HUES6 (cell line): ENCODE measurements at regions not wholly inside any gene's neighbourhood (a gene's known extent, or its start where the extent isn't known, plus 50 kb on each side); places are given as distances from the start of the nearest gene placed in this dataset.

Experiments
- H3K27ac ChIP-seq: 2 replicates; pipeline ENCODE4 v1.7.0; 2013; ENCODE audit warnings: low read depth, mild to moderate bottlenecking, low read length, inconsistent platforms
- H3K27me3 ChIP-seq: 2 replicates; pipeline ENCODE4 v1.6.1; 2013; ENCODE audit warnings: low read length; ENCODE audit not compliant: control insufficient read depth, insufficient read depth
- H3K36me3 ChIP-seq: 2 replicates; pipeline ENCODE4 v1.6.1; 2013; ENCODE audit warnings: low read length; ENCODE audit not compliant: control insufficient read depth, insufficient read depth
- H3K4me1 ChIP-seq: 2 replicates; pipeline ENCODE4 v1.6.1; 2013; ENCODE audit warnings: low read length; ENCODE audit not compliant: control insufficient read depth, insufficient read depth
- H3K4me3 ChIP-seq: 2 replicates; pipeline ENCODE4 v1.5.1; 2013; ENCODE audit warnings: low read depth, low read length
- H3K9ac ChIP-seq: one replicate; pipeline ENCODE4 v1.6.1; 2013; ENCODE audit warnings: mild to moderate bottlenecking, low read length
- H3K9me3 ChIP-seq: 2 replicates; pipeline ENCODE4 v1.6.1; 2013; ENCODE audit warnings: low read depth, low read length; ENCODE audit not compliant: control insufficient read depth, insufficient read depth

DNA sequence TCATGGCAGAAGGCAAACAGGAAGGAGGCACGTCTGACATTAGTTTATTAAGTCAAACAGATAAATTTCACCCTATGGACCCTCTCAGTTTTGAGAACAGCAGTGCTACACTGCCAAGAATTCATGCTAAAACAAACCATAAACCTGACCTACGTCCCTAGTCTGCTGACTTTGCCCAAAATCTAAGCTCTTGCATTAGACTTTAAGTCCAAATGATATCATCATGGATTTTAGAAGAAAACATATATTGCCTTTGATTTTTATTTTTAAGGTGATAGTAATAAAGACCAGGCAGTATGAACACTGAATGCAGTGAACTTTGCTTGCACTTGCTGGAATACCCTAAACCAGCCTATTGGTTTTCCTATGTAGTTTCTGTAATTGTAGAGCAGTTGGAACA, 79.6 kb upstream of the GADL1 start:
- no peak overlapping the region for H3K4me3 ChIP-seq
- H3K27me3 ChIP-seq = no peaks in the 10 kb centered on the region
- no peak overlapping the region for H3K9ac ChIP-seq
- no peaks in the 10 kb centered on the region for H3K36me3 ChIP-seq
- H3K9me3 ChIP-seq = no peaks in the 10 kb centered on the region
- no peak overlapping the region for H3K27ac ChIP-seq
- H3K4me1 ChIP-seq = no peaks in the 10 kb centered on the region; the same call in 1 of the 2 replicates

DNA sequence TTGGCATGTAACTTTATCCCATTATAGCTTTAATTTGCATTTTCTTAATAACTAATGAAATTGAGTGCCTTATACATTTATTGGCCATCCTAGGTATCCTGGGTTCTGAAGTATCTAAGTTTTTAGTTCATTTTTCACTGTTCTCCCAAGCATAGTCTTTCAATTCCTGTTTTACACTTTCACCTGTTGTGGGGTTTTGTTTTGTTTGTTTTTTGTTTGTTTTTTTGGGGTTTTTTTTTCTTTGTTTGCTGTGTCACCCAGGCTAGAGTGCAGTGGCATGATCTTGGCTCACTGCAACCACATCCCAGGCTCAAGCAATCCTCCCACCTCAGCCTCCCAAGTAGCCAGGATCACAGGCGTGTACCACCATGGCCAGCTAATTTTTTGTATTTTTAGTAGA, 83.1 kb upstream of the GADL1 start:
- Histone ChIP-seq H3K9me3 (no peaks in the 10 kb centered on the region), H3K9ac (no peak overlapping the region), H3K27ac (no peak overlapping the region), H3K4me3 (no peak overlapping the region), H3K27me3 (no peaks in the 10 kb centered on the region), H3K4me1 (peaks cover 2% of the 10 kb centered on the region), H3K36me3 (no peaks in the 10 kb centered on the region)

DNA sequence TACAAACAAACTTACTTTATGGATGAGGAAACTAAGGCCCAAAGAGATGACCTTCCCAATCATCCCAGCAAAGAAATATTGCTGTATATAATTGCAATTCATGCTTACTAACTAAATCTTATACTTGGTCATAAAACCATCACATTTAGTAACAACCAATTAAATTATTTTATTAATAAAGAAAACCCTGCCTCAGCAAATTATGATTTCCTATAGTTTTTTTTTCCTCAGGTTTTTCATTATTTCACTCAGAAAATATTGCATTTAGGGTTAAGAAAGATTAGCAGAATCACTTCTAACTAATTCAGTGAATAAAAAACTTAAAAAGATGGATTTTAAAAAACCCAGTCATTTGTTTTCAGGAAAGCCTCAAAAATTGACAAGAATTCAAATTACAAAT, 86.5 kb upstream of the GADL1 start:
- H3K4me3 ChIP-seq = no peak overlapping the region
- H3K9ac ChIP-seq = no peak overlapping the region
- peaks cover 6% of the 10 kb centered on the region; the same call in 1 of the 2 replicates for H3K4me1 ChIP-seq
- no peaks in the 10 kb centered on the region for H3K9me3 ChIP-seq
- no peak overlapping the region for H3K27ac ChIP-seq
- no peaks in the 10 kb centered on the region for H3K36me3 ChIP-seq
- H3K27me3 ChIP-seq = no peaks in the 10 kb centered on the region

DNA sequence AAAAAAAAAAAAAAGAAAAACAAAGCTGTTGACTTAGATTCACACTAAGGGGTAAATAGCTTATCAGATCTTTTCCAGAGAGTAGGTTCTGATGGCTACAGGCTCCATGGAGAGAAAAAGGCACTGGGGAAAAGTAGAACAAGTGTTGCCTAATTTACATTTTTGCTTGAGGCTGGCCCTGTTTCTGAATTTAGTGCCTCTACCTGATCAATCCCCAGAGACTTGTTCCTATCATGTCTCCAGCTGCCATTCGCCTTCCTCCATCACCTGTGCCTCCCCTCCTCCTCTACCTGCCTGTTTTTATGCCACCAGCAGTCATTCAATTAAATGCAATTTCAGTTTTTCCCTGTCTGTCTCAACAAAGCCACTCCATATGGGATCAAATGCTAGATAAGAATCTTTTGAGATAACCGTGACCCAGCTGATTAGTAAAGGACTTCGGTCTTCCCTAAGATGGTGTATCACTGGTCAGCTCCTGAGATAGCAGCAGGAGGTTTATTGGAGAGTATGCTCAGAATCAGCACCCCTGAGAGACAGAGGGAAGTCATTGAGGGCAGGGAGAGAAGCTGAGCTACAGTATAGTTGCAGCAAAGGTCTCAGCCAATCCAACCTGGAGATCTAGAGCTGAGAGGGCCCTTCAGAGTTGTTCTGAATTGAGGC, 88.1 kb upstream of the GADL1 start:
- H3K9me3 ChIP-seq = no peaks in the 10 kb centered on the region
- peaks cover 6% of the 10 kb centered on the region; the same call in 1 of the 2 replicates for H3K4me1 ChIP-seq
- no peak overlapping the region for H3K27ac ChIP-seq
- H3K36me3 ChIP-seq = no peaks in the 10 kb centered on the region
- no peak overlapping the region for H3K4me3 ChIP-seq
- no peaks in the 10 kb centered on the region for H3K27me3 ChIP-seq
- no peak overlapping the region for H3K9ac ChIP-seq

GRCh38 chr3:30984855-30985749, 90.6 kb upstream of the GADL1 start:
- H3K4me3 ChIP-seq = no peak overlapping the region

GRCh38 chr3:30986551-30986950, 92.1 kb upstream of the GADL1 start:
- no peaks in the 10 kb centered on the region; the same call in 1 of the 2 replicates for H3K27me3 ChIP-seq
- H3K36me3 ChIP-seq = no peaks in the 10 kb centered on the region
- H3K9me3 ChIP-seq = no peaks in the 10 kb centered on the region
- H3K27ac ChIP-seq = no peak overlapping the region
- no peak overlapping the region for H3K4me3 ChIP-seq
- H3K4me1 ChIP-seq = peaks cover 6% of the 10 kb centered on the region; the same call in 1 of the 2 replicates
- H3K9ac ChIP-seq = no peak overlapping the region

More at GRCh38 chr3:30984855-30985749, 90.6 kb upstream of the GADL1 start:
- Histone ChIP-seq H3K9ac (no peak overlapping the region), H3K4me1 (peaks cover 6% of the 10 kb centered on the region; the same call in 1 of the 2 replicates), H3K9me3 (no peaks in the 10 kb centered on the region), H3K36me3 (no peaks in the 10 kb centered on the region), H3K27ac (no peak overlapping the region), H3K27me3 (no peaks in the 10 kb centered on the region; the same call in 1 of the 2 replicates)

- no peak overlapping the region for H3K4me3 ChIP-seq
- no peak overlapping the region for H3K9ac ChIP-seq
- no peak overlapping the region for H3K27ac ChIP-seq
- peaks cover 7% of the 10 kb centered on the region; the same call in 1 of the 2 replicates for H3K9me3 ChIP-seq
- H3K36me3 ChIP-seq = no peaks in the 10 kb centered on the region
- H3K4me1 ChIP-seq = no peaks in the 10 kb centered on the region
- H3K27me3 ChIP-seq = no peaks in the 10 kb centered on the region; the same call in 1 of the 2 replicates
Observed at GRCh38 chr3:30988769-30989168, 94.3 kb upstream of the GADL1 start.

DNA sequence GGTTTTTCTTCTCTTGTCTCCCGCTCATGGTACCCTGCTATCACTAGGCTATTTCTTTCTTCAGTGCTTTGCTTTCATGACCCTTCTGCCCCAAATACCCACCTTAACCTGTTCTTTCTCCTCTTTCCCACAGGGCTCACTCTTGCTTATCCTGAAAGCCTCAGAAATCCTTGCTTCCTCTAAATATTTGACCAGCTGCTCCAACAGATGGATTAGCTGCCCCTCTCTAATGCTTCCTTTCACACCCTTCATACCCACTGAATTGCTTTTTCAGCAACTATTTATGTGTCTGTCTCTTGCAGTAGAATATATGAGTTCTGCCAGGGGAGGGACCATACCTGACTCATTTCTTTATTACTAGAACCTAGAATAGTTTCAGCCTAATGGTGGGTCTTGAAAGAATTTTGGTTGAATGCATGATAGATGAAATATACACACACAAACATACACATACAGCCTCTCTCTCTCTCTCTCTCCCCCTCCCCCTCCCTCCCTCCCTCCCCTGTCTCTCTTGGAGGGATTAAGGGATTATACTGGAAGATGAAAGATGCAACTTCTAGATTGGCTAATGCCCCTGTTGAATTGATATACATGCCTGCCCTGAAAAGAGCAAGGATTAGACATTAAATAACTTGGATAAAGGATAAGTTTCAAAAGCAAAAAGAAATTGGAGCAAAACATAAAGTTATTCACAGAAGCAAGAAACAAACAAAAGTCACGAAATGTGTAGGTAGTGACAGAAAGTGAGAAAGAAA, 95.0 kb upstream of the GADL1 start:
- peaks cover 9% of the 10 kb centered on the region; the same call in 1 of the 2 replicates for H3K9me3 ChIP-seq
- no peaks in the 10 kb centered on the region for H3K36me3 ChIP-seq
- H3K4me3 ChIP-seq = no peak overlapping the region
- no peaks in the 10 kb centered on the region; the same call in 1 of the 2 replicates for H3K27me3 ChIP-seq
- H3K27ac ChIP-seq = no peak overlapping the region
- no peaks in the 10 kb centered on the region for H3K4me1 ChIP-seq
- H3K9ac ChIP-seq = no peak overlapping the region

DNA sequence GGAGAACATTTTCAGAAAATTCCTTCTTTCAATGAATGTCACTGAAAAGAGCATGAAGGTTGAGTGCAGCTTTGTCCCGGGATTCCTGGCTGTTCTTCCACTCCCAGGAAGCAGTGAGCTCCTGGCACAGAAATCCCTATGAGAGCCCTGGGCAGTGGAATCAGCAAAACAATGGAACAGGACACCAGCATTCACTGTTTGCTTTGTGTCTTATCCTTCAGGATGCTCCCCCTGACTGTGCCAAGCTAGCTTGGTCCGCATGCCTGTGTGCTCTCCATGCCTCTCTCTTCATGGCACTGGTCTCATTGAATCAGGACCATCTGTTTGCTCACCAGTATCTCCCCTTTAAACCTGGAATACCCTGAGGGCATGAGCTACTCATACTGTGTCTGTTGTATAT, 102.0 kb upstream of the GADL1 start:
- Histone ChIP-seq H3K27me3 (no peaks in the 10 kb centered on the region), H3K27ac (no peak overlapping the region), H3K4me1 (peaks cover 11% of the 10 kb centered on the region), H3K4me3 (peak overlapping the region; percentile 29), H3K36me3 (no peaks in the 10 kb centered on the region), H3K9me3 (peaks cover 15% of the 10 kb centered on the region; the same call in 1 of the 2 replicates), H3K9ac (no peak overlapping the region)

GRCh38 chr3:31002730-31003129, 108.3 kb upstream of the GADL1 start:
- Histone ChIP-seq H3K4me3 (no peak overlapping the region), H3K9me3 (no peaks in the 10 kb centered on the region), H3K4me1 (no peaks in the 10 kb centered on the region), H3K27me3 (peaks cover 12% of the 10 kb centered on the region; the same call in 1 of the 2 replicates), H3K36me3 (no peaks in the 10 kb centered on the region), H3K27ac (no peak overlapping the region), H3K9ac (no peak overlapping the region)
